ENCODE measurements at regions not wholly inside any gene's neighbourhood (a gene's known extent, or its start where the extent isn't known, plus 50 kb on each side); places are given as distances from the start of the nearest gene placed in this dataset.

DNA sequence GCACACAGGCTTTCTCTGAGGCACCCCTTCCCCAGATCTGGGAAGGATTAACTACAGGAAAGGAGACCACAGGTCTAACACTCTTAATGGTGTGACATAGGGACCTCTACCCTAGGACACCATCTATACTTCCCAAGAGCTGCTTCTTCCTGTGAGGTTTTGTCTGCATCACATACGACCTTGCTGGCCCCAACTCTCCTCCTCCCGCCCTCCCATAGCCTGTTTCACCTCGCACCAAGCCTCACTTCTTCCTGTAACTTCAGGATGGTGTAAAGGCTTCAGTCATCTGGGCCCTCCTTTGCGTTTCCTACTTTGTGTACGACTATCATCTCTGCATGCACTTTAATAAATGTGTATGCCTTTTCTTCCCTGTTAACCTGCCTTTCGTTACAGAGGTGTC is 274.3 kb downstream of the KLF6 start:
- TF ChIP-seq POLR2A (IDR thresholded peaks at IDR 0.05): no peak
- TF ChIP-seq, protein P1, sequence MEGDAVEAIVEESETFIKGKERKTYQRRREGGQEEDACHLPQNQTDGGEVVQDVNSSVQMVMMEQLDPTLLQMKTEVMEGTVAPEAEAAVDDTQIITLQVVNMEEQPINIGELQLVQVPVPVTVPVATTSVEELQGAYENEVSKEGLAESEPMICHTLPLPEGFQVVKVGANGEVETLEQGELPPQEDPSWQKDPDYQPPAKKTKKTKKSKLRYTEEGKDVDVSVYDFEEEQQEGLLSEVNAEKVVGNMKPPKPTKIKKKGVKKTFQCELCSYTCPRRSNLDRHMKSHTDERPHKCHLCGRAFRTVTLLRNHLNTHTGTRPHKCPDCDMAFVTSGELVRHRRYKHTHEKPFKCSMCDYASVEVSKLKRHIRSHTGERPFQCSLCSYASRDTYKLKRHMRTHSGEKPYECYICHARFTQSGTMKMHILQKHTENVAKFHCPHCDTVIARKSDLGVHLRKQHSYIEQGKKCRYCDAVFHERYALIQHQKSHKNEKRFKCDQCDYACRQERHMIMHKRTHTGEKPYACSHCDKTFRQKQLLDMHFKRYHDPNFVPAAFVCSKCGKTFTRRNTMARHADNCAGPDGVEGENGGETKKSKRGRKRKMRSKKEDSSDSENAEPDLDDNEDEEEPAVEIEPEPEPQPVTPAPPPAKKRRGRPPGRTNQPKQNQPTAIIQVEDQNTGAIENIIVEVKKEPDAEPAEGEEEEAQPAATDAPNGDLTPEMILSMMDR (IDR thresholded peaks at IDR 0.05): no peak

Data from right lobe of liver (tissue), 4 donors.